ENCODE measurements at regions not wholly inside any gene's neighbourhood (a gene's known extent, or its start where the extent isn't known, plus 50 kb on each side); places are given as distances from the start of the nearest gene placed in this dataset.

GRCh38 chr9:134487066-134487710 lies 154.4 kb upstream of the COL5A1 start:
- no peaks in the 10 kb centered on the region for H3K27me3 ChIP-seq (ENCODE audit: control insufficient read depth in 1 of 2, insufficient read depth in 2 of 2, low read length in 2 of 2)
- H3K4me1 ChIP-seq (ENCODE audit: control insufficient read depth in 2 of 2, insufficient read depth in 2 of 2, low read length in 1 of 2), result peaks cover 0 to 2% of the 10 kb centered on the region in 2 donors
- no peak overlapping the region for H3K4me3 ChIP-seq (ENCODE audit: low read depth in 1 of 2, low read length in 2 of 2)
- no peak overlapping the region for H3K27ac ChIP-seq (ENCODE audit: low read depth in 2 of 2, low read length in 1 of 2)
- 85 to 91% methylated on average over 15 of the region's 15 CpGs for WGBS, 2 donors
- H3K9me3 ChIP-seq (ENCODE audit: control insufficient read depth in 2 of 2, insufficient read depth in 1 of 2, low read depth in 1 of 2, low read length in 1 of 2), result no peaks in the 10 kb centered on the region
- no peaks in the 10 kb centered on the region for H3K36me3 ChIP-seq (ENCODE audit: control insufficient read depth in 2 of 2, insufficient read depth in 2 of 2, low read length in 1 of 2)

DNA sequence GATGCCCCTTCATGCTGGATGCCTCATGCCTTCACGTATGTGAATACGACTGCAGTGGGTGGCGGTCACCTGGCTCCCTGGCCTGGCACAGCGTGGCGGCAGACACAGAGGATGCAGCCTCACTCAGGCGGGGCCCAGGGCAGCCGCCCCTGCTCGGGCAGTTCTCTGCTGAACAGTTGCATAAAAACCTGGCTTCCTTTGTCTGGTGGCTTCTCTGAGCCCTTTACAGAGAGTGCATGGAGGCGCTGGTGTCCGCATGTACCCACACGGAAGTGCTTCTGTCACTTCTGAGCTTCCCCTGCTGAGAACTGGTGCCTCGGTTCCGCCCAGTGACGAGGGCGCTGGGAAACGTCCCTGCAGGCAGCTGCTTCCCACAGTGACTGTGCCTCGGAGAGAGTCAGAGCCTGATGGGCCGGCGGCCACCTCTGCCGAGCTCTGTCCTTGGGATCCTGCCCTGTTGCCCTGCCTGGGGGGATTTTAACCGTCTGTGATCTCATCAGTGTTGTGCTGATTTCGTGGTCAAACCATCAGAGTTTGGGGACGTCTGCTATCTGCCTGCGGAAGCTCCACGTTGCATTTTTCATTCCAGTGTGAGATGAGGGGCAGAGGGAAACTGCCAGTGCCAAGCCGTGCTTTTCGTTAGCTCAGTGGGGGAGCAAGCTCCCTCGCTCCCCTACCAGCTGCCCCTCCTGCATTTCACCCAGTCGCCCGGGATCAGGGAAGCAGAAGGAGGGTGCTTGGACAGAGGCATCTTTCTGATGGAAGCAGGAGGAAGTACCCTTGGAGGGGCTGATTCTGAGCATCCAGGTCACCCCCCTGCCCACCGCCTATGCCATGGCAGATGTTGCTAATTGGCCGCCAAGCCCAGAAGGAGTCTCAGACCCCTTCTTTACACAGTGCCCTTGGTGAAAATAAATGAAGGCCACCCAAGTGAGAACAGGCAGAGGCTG lies 153.0 kb upstream of the COL5A1 start:
- H3K36me3 ChIP-seq (ENCODE audit: control insufficient read depth in 2 of 2, insufficient read depth in 2 of 2, low read length in 1 of 2), result no peaks in the 10 kb centered on the region
- H3K4me3 ChIP-seq (ENCODE audit: low read depth in 1 of 2, low read length in 2 of 2), result no peak overlapping the region
- WGBS, 2 donors, result 48 to 51% methylated on average over 32 of the region's 32 CpGs
- H3K4me1 ChIP-seq (ENCODE audit: control insufficient read depth in 2 of 2, insufficient read depth in 2 of 2, low read length in 1 of 2), result peaks cover 0 to 2% of the 10 kb centered on the region in 2 donors
- H3K9me3 ChIP-seq (ENCODE audit: control insufficient read depth in 2 of 2, insufficient read depth in 1 of 2, low read depth in 1 of 2, low read length in 1 of 2), result no peaks in the 10 kb centered on the region
- no peaks in the 10 kb centered on the region for H3K27me3 ChIP-seq (ENCODE audit: control insufficient read depth in 1 of 2, insufficient read depth in 2 of 2, low read length in 2 of 2)
- H3K27ac ChIP-seq (ENCODE audit: low read depth in 2 of 2, low read length in 1 of 2), result no peak overlapping the region

DNA sequence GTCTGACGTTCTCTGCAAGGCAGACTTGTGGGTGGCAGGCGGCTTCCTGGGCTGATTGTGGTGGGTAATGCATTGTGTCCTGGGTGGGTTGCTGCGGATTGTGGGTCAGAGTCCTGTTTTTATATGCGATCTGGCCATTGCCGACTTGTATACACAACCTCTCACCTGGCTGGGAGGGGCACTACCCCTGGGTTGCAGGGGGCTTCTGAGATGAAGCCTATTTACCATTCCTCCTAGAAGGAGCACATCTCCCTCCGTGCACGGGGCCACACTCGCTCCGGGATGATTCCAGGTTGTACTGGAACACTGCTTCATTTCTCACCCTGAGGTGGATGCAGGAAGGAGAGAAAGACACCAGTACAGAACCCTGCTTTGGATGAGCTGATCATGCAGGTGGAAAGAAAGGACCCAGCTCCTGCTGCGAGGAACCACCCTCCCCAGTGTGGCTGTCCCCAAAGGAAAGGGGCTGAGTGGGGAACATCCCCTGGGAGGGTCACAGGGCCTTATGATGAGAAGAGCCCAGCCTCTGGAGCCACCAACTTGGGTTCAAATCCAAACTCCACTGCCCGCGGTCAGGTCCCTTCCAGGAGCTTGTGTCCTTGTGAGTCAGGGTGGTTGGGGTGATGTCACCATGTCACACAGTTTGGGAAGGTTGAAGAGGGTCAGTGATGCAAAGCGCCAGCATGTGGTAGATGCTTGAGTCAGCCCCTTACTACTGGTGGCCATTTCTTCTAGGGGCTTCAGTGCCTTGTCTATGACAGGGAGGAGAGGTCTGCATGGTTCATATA lies 151.8 kb upstream of the COL5A1 start:
- Histone ChIP-seq H3K4me3 (ENCODE audit: low read depth in 1 of 2, low read length in 2 of 2) (no peak overlapping the region), H3K27me3 (ENCODE audit: control insufficient read depth in 1 of 2, insufficient read depth in 2 of 2, low read length in 2 of 2) (no peaks in the 10 kb centered on the region), H3K9me3 (ENCODE audit: control insufficient read depth in 2 of 2, insufficient read depth in 1 of 2, low read depth in 1 of 2, low read length in 1 of 2) (no peaks in the 10 kb centered on the region), H3K4me1 (ENCODE audit: control insufficient read depth in 2 of 2, insufficient read depth in 2 of 2, low read length in 1 of 2) (peaks cover 0 to 2% of the 10 kb centered on the region in 2 donors), H3K36me3 (ENCODE audit: control insufficient read depth in 2 of 2, insufficient read depth in 2 of 2, low read length in 1 of 2) (no peaks in the 10 kb centered on the region), H3K27ac (ENCODE audit: low read depth in 2 of 2, low read length in 1 of 2) (no peak overlapping the region)
- WGBS, 2 donors, result 89 to 91% methylated on average over 13 of the region's 13 CpGs

DNA sequence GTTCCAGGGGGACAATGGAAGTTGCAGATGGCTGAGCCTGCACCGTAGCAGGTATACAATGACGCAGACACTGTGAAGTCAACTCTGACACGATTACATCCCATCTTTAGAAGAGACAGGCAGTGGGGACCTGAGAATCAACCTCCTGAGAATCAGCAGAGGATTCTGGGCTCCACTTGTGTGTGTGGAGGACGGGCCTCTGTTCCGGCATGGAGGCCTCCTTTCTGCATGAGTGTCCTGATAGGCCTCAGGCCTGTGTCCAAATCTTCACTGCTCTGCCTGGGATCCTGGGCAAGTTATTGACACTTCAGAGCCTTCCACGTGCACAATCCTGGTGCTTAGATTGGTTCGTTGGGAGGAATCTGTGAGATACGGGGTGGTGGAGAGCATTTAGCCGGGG lies 151.2 kb upstream of the COL5A1 start:
- Histone ChIP-seq H3K9me3 (ENCODE audit: control insufficient read depth in 2 of 2, insufficient read depth in 1 of 2, low read depth in 1 of 2, low read length in 1 of 2) (no peaks in the 10 kb centered on the region), H3K36me3 (ENCODE audit: control insufficient read depth in 2 of 2, insufficient read depth in 2 of 2, low read length in 1 of 2) (no peaks in the 10 kb centered on the region), H3K27me3 (ENCODE audit: control insufficient read depth in 1 of 2, insufficient read depth in 2 of 2, low read length in 2 of 2) (no peaks in the 10 kb centered on the region), H3K4me1 (ENCODE audit: control insufficient read depth in 2 of 2, insufficient read depth in 2 of 2, low read length in 1 of 2) (peaks cover 0 to 2% of the 10 kb centered on the region in 2 donors), H3K4me3 (ENCODE audit: low read depth in 1 of 2, low read length in 2 of 2) (no peak overlapping the region), H3K27ac (ENCODE audit: low read depth in 2 of 2, low read length in 1 of 2) (no peak overlapping the region)
- WGBS, 2 donors, result 85 to 93% methylated on average over 9 of the region's 9 CpGs

GRCh38 chr9:134491196-134491835 lies 150.3 kb upstream of the COL5A1 start:
- H3K9me3 ChIP-seq (ENCODE audit: control insufficient read depth in 2 of 2, insufficient read depth in 1 of 2, low read depth in 1 of 2, low read length in 1 of 2), result no peaks in the 10 kb centered on the region
- WGBS, 2 donors, result 71 to 80% methylated on average over 21 of the region's 21 CpGs
- no peaks in the 10 kb centered on the region for H3K27me3 ChIP-seq (ENCODE audit: control insufficient read depth in 1 of 2, insufficient read depth in 2 of 2, low read length in 2 of 2)
- H3K4me3 ChIP-seq (ENCODE audit: low read depth in 1 of 2, low read length in 2 of 2), result no peak overlapping the region
- H3K4me1 ChIP-seq (ENCODE audit: control insufficient read depth in 2 of 2, insufficient read depth in 2 of 2, low read length in 1 of 2), result peaks cover 0 to 2% of the 10 kb centered on the region in 2 donors
- H3K36me3 ChIP-seq (ENCODE audit: control insufficient read depth in 2 of 2, insufficient read depth in 2 of 2, low read length in 1 of 2), result no peaks in the 10 kb centered on the region
- peak overlapping the region in 1 of 2 donors; percentile 37 for H3K27ac ChIP-seq (ENCODE audit: low read depth in 2 of 2, low read length in 1 of 2)

GRCh38 chr9:134491856-134492255 lies 149.7 kb upstream of the COL5A1 start:
- Histone ChIP-seq H3K36me3 (ENCODE audit: control insufficient read depth in 2 of 2, insufficient read depth in 2 of 2, low read length in 1 of 2) (no peaks in the 10 kb centered on the region), H3K4me1 (ENCODE audit: control insufficient read depth in 2 of 2, insufficient read depth in 2 of 2, low read length in 1 of 2) (peaks cover 0 to 2% of the 10 kb centered on the region in 2 donors), H3K27me3 (ENCODE audit: control insufficient read depth in 1 of 2, insufficient read depth in 2 of 2, low read length in 2 of 2) (no peaks in the 10 kb centered on the region), H3K4me3 (ENCODE audit: low read depth in 1 of 2, low read length in 2 of 2) (no peak overlapping the region), H3K27ac (ENCODE audit: low read depth in 2 of 2, low read length in 1 of 2) (peak overlapping the region in 1 of 2 donors; percentile 37), H3K9me3 (ENCODE audit: control insufficient read depth in 2 of 2, insufficient read depth in 1 of 2, low read depth in 1 of 2, low read length in 1 of 2) (no peaks in the 10 kb centered on the region)
- 74 to 75% methylated on average over 11 of the region's 11 CpGs for WGBS, 2 donors

DNA sequence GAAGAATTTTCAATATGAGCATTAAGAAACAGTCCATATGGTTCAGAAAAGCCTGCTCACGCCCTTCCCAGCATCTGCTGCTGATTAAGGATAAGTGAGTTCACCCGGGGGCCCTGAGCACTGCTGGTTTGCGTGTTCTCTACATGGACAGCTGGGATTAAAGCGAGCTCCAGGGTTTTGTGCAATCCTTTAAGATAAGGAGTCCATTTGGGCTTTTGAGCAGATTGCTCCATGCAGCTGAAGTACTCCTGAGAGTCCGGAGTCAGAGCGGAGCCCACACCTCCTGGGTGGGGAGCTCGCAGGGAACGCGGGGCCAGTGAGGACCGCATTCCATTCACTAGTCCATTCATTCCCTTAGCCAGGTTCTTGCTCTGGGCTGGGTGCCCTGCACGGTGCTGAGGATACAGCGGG lies 149.3 kb upstream of the COL5A1 start:
- Histone ChIP-seq H3K4me1 (ENCODE audit: control insufficient read depth in 2 of 2, insufficient read depth in 2 of 2, low read length in 1 of 2) (peaks cover 0 to 2% of the 10 kb centered on the region in 2 donors), H3K36me3 (ENCODE audit: control insufficient read depth in 2 of 2, insufficient read depth in 2 of 2, low read length in 1 of 2) (no peaks in the 10 kb centered on the region), H3K4me3 (ENCODE audit: low read depth in 1 of 2, low read length in 2 of 2) (no peak overlapping the region), H3K9me3 (ENCODE audit: control insufficient read depth in 2 of 2, insufficient read depth in 1 of 2, low read depth in 1 of 2, low read length in 1 of 2) (no peaks in the 10 kb centered on the region), H3K27ac (ENCODE audit: low read depth in 2 of 2, low read length in 1 of 2) (peak overlapping the region in 1 of 2 donors; percentile 5), H3K27me3 (ENCODE audit: control insufficient read depth in 1 of 2, insufficient read depth in 2 of 2, low read length in 2 of 2) (no peaks in the 10 kb centered on the region)
- 69% methylated on average over 12 of the region's 12 CpGs for WGBS, 2 donors

DNA sequence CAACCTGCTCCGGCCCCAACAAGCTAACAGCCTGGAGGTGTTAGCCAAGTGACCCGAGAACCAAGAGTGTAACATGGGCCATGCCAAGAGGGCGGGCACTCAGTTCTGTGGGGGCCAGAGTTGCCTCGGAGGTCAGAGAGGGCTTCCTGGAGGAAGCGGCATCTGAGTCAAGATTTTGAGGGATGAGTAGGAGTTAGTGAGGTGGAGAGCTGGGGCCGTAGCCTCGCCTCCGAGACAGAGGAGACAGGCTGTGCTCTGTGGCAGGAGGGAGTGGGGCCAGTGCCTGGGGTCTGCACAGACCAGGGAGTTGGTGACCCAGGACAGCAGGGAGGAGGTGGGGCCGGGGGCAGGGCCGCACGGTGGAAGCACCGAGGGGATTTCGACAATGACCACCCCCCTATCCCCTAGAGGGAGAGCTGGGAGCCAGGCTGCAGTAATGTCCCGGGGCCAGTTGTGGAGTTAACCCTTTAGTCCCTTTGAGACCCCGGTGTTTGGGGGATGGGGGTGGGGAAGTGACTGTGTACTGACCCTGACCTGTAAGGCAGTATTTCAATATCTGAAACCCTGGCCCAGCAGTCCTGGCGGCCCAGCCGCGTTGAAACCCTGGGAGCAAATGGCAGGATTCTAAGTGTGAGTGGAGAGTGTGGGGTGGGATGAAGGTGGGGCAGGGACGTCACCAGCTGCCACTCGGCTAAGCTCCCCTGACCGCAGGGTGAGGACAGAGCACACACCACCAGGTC lies 148.7 kb upstream of the COL5A1 start:
- Histone ChIP-seq H3K9me3 (ENCODE audit: control insufficient read depth in 2 of 2, insufficient read depth in 1 of 2, low read depth in 1 of 2, low read length in 1 of 2) (no peaks in the 10 kb centered on the region), H3K4me1 (ENCODE audit: control insufficient read depth in 2 of 2, insufficient read depth in 2 of 2, low read length in 1 of 2) (peaks cover 0 to 2% of the 10 kb centered on the region in 2 donors), H3K27me3 (ENCODE audit: control insufficient read depth in 1 of 2, insufficient read depth in 2 of 2, low read length in 2 of 2) (no peaks in the 10 kb centered on the region), H3K27ac (ENCODE audit: low read depth in 2 of 2, low read length in 1 of 2) (peak overlapping the region in 1 of 2 donors; percentile 5), H3K36me3 (ENCODE audit: control insufficient read depth in 2 of 2, insufficient read depth in 2 of 2, low read length in 1 of 2) (no peaks in the 10 kb centered on the region), H3K4me3 (ENCODE audit: low read depth in 1 of 2, low read length in 2 of 2) (no peak overlapping the region)
- 51 to 56% methylated on average over 21 of the region's 21 CpGs for WGBS, 2 donors

Data from esophagus (tissue), 2 donors.